ENCODE measurements at regions not wholly inside any gene's neighbourhood (a gene's known extent, or its start where the extent isn't known, plus 50 kb on each side); places are given as distances from the start of the nearest gene placed in this dataset.

DNA sequence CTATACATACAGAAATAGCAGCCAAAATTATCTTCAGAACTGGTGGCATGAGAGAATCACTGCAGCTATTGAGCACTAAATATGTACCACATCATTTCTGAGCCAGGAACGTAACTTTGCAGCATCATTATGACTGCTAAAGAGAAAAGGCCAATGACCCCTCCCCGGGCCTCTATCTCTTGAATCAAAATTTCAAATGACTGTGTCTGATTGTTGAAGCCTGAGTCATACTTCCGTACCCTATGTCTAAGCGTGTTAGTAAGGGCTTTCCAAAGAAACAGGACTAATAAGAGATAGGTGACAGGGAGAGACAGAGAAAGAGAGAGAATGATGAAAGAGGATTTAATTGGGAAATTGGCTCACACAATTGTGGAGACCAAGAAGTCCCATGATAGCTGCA is 445.5 kb upstream of the SPANXN1 start:
- no peak for DNase-seq

DNA sequence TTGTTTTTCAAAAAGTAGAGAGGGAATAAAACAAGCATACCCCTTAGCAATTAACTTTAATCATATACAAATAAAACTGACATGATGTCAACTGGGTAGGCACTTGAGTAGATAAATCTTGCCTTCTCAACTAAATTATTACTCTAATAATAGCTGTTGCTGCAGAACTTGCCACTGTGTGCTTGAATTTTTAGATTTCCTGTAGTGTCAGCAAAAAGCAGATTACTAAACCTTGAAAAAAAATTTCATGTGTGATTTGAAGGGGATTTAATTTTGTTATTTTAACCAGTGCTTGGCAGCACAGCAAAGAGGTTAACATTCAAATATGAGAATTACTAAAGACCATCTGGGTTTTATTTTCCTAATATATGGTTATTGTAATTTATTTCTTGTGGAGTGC is 438.3 kb upstream of the SPANXN1 start:
- no peak for DNase-seq

DNA sequence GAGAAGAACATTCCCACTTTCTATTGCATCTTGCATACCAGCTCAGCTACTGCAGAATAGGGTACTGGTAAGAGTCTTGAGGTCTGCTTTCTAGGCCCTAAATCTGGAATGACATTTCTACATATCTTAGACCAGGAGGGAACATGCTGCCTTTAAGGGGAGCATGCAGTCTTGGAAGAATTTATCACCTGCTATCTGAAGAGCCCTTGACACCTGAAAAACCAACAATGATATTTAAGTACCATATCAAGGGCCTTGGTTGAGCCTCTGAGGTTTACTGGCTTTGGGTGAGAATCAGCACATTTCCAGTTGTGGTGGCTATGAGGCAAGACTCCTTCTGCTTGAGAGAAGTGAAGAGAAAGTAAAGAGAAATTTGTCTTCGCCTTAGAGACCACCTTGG is 436.8 kb upstream of the SPANXN1 start:
- DNase-seq = no peak

DNA sequence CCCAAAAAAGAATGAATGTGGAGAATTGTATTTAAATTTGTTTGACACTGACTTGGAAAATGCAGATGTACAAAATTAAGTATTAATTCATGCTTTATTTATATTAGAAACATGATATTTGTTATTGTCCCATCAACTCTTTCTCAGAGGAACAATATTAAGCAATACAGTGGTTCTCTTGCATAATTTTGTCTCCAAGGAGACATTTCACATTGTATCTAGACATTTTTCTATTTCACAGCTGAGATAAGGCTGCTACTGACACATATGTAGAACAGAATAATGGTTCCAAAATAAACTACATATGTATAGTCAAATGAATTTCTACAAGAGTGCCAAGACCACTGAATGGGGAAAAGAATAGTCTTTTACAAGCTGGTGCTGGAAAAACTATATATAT is 427.9 kb upstream of the SPANXN1 start:
- no peak for DNase-seq

DNA sequence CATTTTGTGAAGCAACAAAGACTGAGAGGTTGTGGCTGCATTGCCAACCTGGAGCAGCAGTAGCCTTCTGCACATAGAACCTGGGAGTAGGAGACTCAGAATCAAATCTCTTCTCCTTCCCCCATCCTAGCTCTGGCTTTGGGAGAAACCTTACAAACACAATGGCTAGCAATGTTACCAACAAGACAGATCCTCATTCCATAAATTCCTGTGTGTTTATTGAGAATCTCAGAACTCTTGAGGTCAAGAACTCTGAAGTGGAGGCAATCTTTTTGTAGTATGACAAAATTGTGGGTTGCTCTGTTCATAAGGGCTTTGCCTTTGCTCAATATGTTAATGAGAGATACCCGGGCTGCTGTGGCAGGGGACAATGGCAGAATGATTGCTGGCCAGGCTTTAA is 406.7 kb upstream of the SPANXN1 start:
- no peak for DNase-seq

DNA sequence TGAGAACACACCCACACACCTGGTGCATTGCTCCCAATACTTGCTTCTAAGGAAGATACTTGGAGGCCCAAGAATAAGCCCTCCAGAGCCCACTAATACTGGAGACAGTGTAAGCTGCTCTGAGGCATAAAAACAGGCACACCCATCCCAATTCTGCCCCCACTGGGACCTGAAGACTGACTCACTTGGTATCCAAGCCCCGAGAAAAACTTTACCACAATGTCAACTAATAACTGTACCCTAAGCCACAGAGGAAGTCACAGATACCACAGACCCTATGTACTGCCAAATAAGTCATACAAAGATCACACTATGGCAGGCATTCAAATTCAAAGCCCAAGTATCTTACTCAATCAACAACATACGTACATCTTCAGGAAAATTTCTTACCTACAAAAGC is 398.2 kb upstream of the SPANXN1 start:
- no peak for DNase-seq

DNA sequence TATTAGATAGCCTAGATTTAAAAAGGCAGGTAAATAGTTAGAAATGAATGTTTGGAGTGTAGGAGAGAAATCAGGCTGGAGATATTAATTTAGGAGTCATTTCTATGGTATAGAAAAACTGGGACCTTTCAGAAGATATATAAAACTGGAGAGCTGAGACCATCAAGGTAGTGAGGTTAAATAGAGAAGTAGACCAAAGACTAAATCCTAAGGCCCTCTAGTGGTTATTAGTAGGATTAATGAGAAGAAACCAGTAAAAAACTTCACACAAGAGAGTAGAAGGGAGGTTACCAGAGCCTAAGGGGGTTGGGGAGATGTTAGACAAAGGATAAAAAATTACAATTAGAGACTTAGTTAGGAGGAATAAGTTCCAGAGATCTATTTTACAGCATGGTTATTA is 351.0 kb upstream of the SPANXN1 start:
- no peak for DNase-seq

DNA sequence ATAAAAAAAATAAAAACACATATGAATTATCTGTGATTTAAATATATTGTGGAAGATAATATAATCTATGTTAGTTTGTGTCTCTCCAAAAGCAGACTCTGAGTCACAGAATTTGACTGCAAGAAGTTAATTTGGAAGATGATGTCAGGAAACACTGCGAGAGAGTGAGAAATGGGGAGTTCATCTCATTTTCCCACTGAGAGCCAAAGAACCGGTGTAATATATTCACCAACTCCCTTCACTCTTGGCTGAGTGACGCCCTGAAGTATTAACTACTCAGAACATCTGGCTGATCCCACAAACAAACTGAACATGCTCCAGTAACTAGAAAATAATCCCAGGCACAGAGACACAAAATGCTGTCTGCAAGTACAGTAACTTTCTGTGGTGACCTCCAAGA is 345.8 kb upstream of the SPANXN1 start:
- no peak for DNase-seq

DNA sequence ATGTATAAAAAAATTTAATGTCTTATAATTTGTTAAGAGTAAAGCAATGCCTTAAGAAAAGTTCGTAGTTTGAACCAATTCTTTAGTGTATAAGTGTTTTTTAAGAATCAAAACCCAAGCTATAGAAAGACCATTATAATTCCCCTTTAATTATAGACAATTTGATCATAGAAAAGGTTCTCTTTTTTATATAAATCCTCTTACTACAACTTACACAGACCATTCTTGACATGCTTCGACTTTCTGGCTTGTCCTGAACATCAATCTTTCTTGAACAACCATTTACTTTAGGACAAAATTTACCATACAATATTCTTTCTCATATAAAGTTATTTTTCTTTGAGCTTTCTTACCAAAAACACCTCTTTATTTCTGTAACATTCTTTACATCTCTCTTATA is 330.5 kb upstream of the SPANXN1 start:
- DNase-seq = no peak

DNA sequence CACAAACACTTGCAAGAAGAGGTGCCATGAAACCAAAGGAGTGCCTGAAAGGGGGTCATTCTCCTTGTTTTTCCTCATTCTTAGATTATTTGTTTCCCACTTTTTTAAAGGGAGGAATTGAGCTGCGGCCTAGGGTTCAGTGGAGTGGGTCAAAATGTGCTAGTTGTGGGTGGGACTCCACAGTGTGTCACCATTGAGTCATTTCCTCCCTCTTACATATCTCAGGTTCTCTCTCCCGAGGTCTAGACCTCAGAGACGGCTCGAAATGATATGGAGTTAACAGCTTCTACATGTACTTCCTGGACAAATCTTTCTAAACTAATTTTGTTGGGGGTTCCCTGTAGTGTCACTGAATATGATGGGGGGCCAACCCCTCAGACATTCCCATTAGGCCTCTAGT is 328.4 kb upstream of the SPANXN1 start:
- DNase-seq = no peak

DNA sequence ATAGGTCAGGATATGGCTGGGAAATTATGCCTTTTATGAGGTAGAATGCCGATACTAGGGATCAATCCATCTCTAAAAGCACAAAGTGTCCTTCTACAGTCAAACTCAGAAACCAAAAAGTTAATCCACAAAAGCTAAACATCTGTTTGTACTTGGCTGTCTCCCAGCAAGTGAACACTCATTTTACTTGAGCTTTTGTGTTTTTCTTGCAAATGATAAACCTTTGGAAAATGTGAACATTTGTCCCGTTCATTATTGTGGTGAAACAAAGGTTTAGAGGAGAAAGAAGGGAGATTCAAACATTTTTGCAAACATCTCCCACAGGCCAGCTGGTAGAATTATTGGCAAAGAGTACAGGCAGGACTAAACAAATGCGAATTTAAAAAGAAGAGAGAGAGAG is 300.6 kb upstream of the SPANXN1 start:
- DNase-seq = no peak
